HCT116 (cell line): ENCODE measurements at regions not wholly inside any gene's neighbourhood (a gene's known extent, or its start where the extent isn't known, plus 50 kb on each side); places are given as distances from the start of the nearest gene placed in this dataset.

ENCODE experiments used
- CTCF ChIP-seq, 3 experiments: fragments of 200-600 bp in 1 of 3; sonication (generic) in 1 of 3; IDR thresholded peaks in 2 of 3; conservative IDR thresholded peaks in 1 of 3; 2 replicates each; pipeline ENCODE4 v1.5.1; 2012 to 2017; ENCODE audit warnings: low read depth in 2 of 3, low read length in 2 of 3, antibody characterized with exemption in 1 of 3, borderline replicate concordance in 1 of 3, control low read depth in 1 of 3, mild to moderate bottlenecking in 1 of 3, mixed read lengths in 1 of 3, mixed run types in 1 of 3, moderate library complexity in 1 of 3; ENCODE audit not compliant: insufficient read depth in 1 of 3
- EZH2 ChIP-seq: fragments of 200-600 bp; sonication (generic); IDR thresholded peaks from 2 replicates; pipeline ENCODE4 v1.6.1; 2017; ENCODE audit warnings: antibody characterized with exemption, mixed run types
- EZH2phosphoT487 ChIP-seq: fragments of 200-600 bp; IDR thresholded peaks from 2 replicates; pipeline ENCODE4 v1.6.1; 2018; ENCODE audit warnings: antibody characterized with exemption, borderline replicate concordance
- POLR2AphosphoS5 ChIP-seq: IDR thresholded peaks from 2 replicates; pipeline ENCODE4 v1.6.1; 2011; ENCODE audit warnings: mild to moderate bottlenecking, low read depth, low read length, moderate library complexity
- REST ChIP-seq: IDR thresholded peaks from 2 replicates; pipeline ENCODE4 v1.6.1; 2012; ENCODE audit warnings: low read depth
- SIN3A ChIP-seq: IDR thresholded peaks from 2 replicates; pipeline ENCODE4 v1.6.1; 2012; ENCODE audit warnings: low read depth
- YY1 ChIP-seq: IDR thresholded peaks from 2 replicates; pipeline ENCODE4 v1.6.1; 2011; ENCODE audit warnings: low read length, low read depth, moderate library complexity, mild to moderate bottlenecking; ENCODE audit not compliant: insufficient replicate concordance; ENCODE audit errors: extremely low read depth

GRCh38 chr5:93279296-93279963 lies 301.6 kb downstream of the NR2F1-AS1 start:
- no peak for TF ChIP-seq EZH2phosphoT487
- no peak for TF ChIP-seq CTCF (IDR thresholded peaks at IDR 0.05 in 2 of 3, conservative IDR thresholded peaks at IDR 0.05 in 1 of 3; ENCODE audit: borderline replicate concordance in 1 of 3, insufficient read depth in 1 of 3, low read depth in 2 of 3, low read length in 2 of 3)
- no peak for TF ChIP-seq SIN3A
- no peak for TF ChIP-seq EZH2
- TF ChIP-seq POLR2AphosphoS5: no peak
- no peak for TF ChIP-seq REST
- TF ChIP-seq YY1: no peak
